Parathyroid adenoma (tissue), 2 donors: ENCODE measurements at regions not wholly inside any gene's neighbourhood (a gene's known extent, or its start where the extent isn't known, plus 50 kb on each side); places are given as distances from the start of the nearest gene placed in this dataset.
A peak's percentile ranks its signal among the peaks of the same experiment; 100 is the strongest.
"Not testable (repeated sequence)": the region's sequence is repeated elsewhere in the genome, so short reads cannot be mapped to it uniquely, and the experiment has no call there.

ENCODE experiments used
- H2AFZ ChIP-seq: fragments of 300-600 bp; sonication (generic); one replicate; pipeline ENCODE4 v1.7.0; 2017; ENCODE audit warnings: antibody characterized with exemption, mild to moderate bottlenecking
- H3K27ac ChIP-seq: fragments of 300-600 bp; sonication (generic); one replicate; pipeline ENCODE4 v1.7.0; 2017
- H3K27me3 ChIP-seq: fragments of 300-600 bp; sonication (generic); one replicate; pipeline ENCODE4 v1.7.0; 2017; ENCODE audit warnings: low read length; ENCODE audit not compliant: control insufficient read depth, insufficient read depth
- H3K36me3 ChIP-seq: fragments of 300-600 bp; sonication (generic); one replicate; pipeline ENCODE4 v1.7.0; 2017; ENCODE audit warnings: low read length; ENCODE audit not compliant: control insufficient read depth, insufficient read depth
- H3K4me1 ChIP-seq: fragments of 300-600 bp; sonication (generic); one replicate; pipeline ENCODE4 v1.7.0; 2017; ENCODE audit warnings: control low read depth
- H3K4me2 ChIP-seq: fragments of 300-600 bp; sonication (generic); one replicate; pipeline ENCODE4 v1.7.0; 2017; ENCODE audit warnings: low read length
- H3K4me3 ChIP-seq: fragments of 300-600 bp; sonication (generic); one replicate; pipeline ENCODE4 v1.7.0; 2017; ENCODE audit warnings: low read depth, low read length
- H3K79me2 ChIP-seq: fragments of 300-600 bp; sonication (generic); one replicate; pipeline ENCODE4 v1.7.0; 2017; ENCODE audit warnings: control low read depth
- H3K9ac ChIP-seq: fragments of 300-600 bp; sonication (generic); one replicate; pipeline ENCODE4 v1.7.0; 2017; ENCODE audit warnings: mild to moderate bottlenecking
- H3K9me3 ChIP-seq: fragments of 300-600 bp; sonication (generic); one replicate; pipeline ENCODE4 v1.7.0; 2017; ENCODE audit warnings: low read length; ENCODE audit not compliant: control insufficient read depth
- TF ChIP-seq, protein P1 (sequence below): fragments of 300-600 bp; sonication (generic); IDR thresholded peaks from one replicate; pipeline ENCODE4 v1.7.0; 2017; ENCODE audit warnings: antibody characterized with exemption, mild to moderate bottlenecking
- donor health status: primary hyperparathyroidism.

GRCh38 chr16:52921104-52921503 lies 131.6 kb downstream of the CHD9NB start:
- H2AFZ ChIP-seq = no peak overlapping the region
- no peak overlapping the region for H3K9ac ChIP-seq
- H3K9me3 ChIP-seq = no peaks in the 10 kb centered on the region
- no peaks in the 10 kb centered on the region for H3K79me2 ChIP-seq
- H3K27me3 ChIP-seq = no peaks in the 10 kb centered on the region
- no peaks in the 10 kb centered on the region for H3K4me1 ChIP-seq
- TF ChIP-seq, protein P1, sequence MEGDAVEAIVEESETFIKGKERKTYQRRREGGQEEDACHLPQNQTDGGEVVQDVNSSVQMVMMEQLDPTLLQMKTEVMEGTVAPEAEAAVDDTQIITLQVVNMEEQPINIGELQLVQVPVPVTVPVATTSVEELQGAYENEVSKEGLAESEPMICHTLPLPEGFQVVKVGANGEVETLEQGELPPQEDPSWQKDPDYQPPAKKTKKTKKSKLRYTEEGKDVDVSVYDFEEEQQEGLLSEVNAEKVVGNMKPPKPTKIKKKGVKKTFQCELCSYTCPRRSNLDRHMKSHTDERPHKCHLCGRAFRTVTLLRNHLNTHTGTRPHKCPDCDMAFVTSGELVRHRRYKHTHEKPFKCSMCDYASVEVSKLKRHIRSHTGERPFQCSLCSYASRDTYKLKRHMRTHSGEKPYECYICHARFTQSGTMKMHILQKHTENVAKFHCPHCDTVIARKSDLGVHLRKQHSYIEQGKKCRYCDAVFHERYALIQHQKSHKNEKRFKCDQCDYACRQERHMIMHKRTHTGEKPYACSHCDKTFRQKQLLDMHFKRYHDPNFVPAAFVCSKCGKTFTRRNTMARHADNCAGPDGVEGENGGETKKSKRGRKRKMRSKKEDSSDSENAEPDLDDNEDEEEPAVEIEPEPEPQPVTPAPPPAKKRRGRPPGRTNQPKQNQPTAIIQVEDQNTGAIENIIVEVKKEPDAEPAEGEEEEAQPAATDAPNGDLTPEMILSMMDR = no peak
- no peak overlapping the region for H3K4me2 ChIP-seq
- H3K4me3 ChIP-seq = no peak overlapping the region
- H3K27ac ChIP-seq = no peak overlapping the region
- no peaks in the 10 kb centered on the region for H3K36me3 ChIP-seq

DNA sequence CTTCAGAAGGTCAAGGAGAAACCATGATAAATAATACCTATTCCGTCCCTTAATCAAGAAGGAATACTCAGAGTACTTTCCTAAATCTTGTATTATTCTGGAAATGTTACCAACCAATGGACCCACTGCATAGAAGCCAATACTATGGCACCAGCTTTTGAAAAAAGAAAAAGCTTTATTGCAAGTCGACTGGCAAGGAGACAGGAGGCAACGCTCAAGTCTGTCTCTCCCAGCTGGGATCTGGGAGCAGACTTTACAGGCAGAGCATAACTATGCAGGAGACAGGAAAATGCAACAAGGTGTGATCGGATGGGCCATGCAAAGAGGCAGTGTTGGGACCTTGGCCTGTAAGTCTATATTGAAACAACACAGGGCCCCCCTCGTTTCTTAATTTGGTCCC lies 132.4 kb downstream of the CHD9NB start:
- H2AFZ ChIP-seq = no peak overlapping the region
- H3K4me3 ChIP-seq = no peak overlapping the region
- H3K4me1 ChIP-seq = no peaks in the 10 kb centered on the region
- TF ChIP-seq, protein P1 = no peak
- H3K36me3 ChIP-seq = no peaks in the 10 kb centered on the region
- H3K27ac ChIP-seq = no peak overlapping the region
- no peaks in the 10 kb centered on the region for H3K27me3 ChIP-seq
- no peak overlapping the region for H3K9ac ChIP-seq
- no peak overlapping the region for H3K4me2 ChIP-seq
- H3K79me2 ChIP-seq = no peaks in the 10 kb centered on the region
- H3K9me3 ChIP-seq = no peaks in the 10 kb centered on the region

- Histone ChIP-seq H3K79me2 (no peaks in the 10 kb centered on the region), H3K4me3 (no peak overlapping the region), H3K4me2 (no peak overlapping the region), H3K27me3 (no peaks in the 10 kb centered on the region), H3K9ac (no peak overlapping the region), H3K36me3 (no peaks in the 10 kb centered on the region), H3K27ac (no peak overlapping the region), H3K4me1 (no peaks in the 10 kb centered on the region), H3K9me3 (no peaks in the 10 kb centered on the region), H2AFZ (no peak overlapping the region)
- TF ChIP-seq, protein P1 = no peak
These were observed 138.3 kb downstream of the CHD9NB start for GRCh38 chr16:52914428-52914827.

- Histone ChIP-seq H3K4me3 (no peak overlapping the region), H2AFZ (no peak overlapping the region), H3K9me3 (no peaks in the 10 kb centered on the region), H3K79me2 (no peaks in the 10 kb centered on the region), H3K27ac (no peak overlapping the region), H3K36me3 (no peaks in the 10 kb centered on the region), H3K9ac (no peak overlapping the region), H3K4me1 (no peaks in the 10 kb centered on the region), H3K4me2 (no peak overlapping the region), H3K27me3 (no peaks in the 10 kb centered on the region)
- TF ChIP-seq, protein P1 = peak; percentile 61
These were observed 140.0 kb downstream of the CHD9NB start for GRCh38 chr16:52912565-52913173.

DNA sequence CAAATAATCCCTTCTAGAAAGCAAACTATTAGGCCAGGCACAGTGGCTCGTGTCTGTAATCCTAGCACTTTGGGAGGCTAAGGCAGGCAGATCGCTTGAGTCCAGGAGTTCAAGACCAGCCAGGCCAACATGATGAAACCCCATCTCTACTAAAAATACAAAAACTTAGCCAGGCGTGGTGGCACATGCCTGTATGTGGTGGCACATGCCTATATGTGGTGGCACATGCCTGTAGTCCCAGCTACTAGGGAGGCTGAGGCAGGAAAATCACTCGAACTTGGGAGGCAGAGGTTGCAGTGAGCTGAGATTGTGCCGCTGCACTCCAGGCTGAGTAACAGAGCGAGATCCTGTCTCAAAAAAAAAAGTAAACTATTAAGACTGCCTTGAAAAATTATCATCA lies 144.6 kb downstream of the CHD9NB start:
- not testable (repeated sequence) for H2AFZ ChIP-seq, H3K4me3 ChIP-seq, H3K4me2 ChIP-seq, H3K79me2 ChIP-seq, H3K27me3 ChIP-seq, H3K4me1 ChIP-seq, H3K36me3 ChIP-seq, H3K9ac ChIP-seq, H3K27ac ChIP-seq, H3K9me3 ChIP-seq
